K562 (cell line): ENCODE measurements at regions not wholly inside any gene's neighbourhood (a gene's known extent, or its start where the extent isn't known, plus 50 kb on each side); places are given as distances from the start of the nearest gene placed in this dataset.

ENCODE experiments used
- ATAC-seq: fragments of 200-7000 bp; cut with Tn5 transposase; 3 replicates; pipeline ENCODE4 v1.9.1; 2020; ENCODE audit warnings: moderate library complexity
- BruUV-seq: library from RNA; stranded (reverse); fragments of 400-500 nt; replicated peaks from 2 replicates; lab custom pipeline; 2021; lab: Mats Ljungman, UMichigan
- CTCF ChIA-PET: fragments of 300-600 bp; formaldehyde crosslinking; extraction: SDS; loops from one replicate; lab custom pipeline; 2021; ENCODE audit warnings: low intra/inter-chr PET ratio; lab: Yijun Ruan, JAX
- POLR2A ChIA-PET: fragments of 300-600, 350-650 bp; sonication (Branson Sonifier 250); formaldehyde crosslinking; extraction: SDS; loops from one replicate; lab custom pipeline; 2021; ENCODE audit warnings: antibody characterized with exemption, inconsistent platforms; lab: Yijun Ruan, JAX
- DNase-seq, 4 experiments: peaks; one replicate each; pipeline versions ENCODE4 v3.0.0 to v3.0.0-alpha.2; 2011 to 2018; ENCODE audit warnings: low spot score in 3 of 4, mixed read lengths in 3 of 4; ENCODE audit errors: extremely low read depth in 1 of 4
- FAIRE-seq: peaks from 2 replicates; lab custom pipeline; 2011; peaks lifted over from hg19 to GRCh38; lab: Jason Lieb, UNC
- H2AFZ ChIP-seq: 2 replicates; pipeline ENCODE4 v1.6.0; 2011; ENCODE audit warnings: low read depth, low read length, control low read depth, inconsistent platforms
- H3K27ac ChIP-seq: fragments of 200-600 bp; 3 replicates; pipeline ENCODE4 v1.8.0; 2011; ENCODE audit warnings: low read depth, mild to moderate bottlenecking, control low read depth, inconsistent platforms, low read length, moderate library complexity, mixed read lengths; ENCODE audit errors: extremely low read depth
- H3K27me3 ChIP-seq, 2 experiments: fragments of 300-600 bp in 1 of 2; 2 replicates in 1 of 2; 3 replicates in 1 of 2; pipeline versions ENCODE4 v1.6.0 to v1.8.0; 2011; ENCODE audit warnings: inconsistent platforms in 2 of 2, low read length in 2 of 2, mild to moderate bottlenecking in 1 of 2, mixed read lengths in 1 of 2, moderate library complexity in 1 of 2; ENCODE audit not compliant: control insufficient read depth in 2 of 2, insufficient read depth in 2 of 2
- H3K36me3 ChIP-seq: fragments of 300-600 bp; 3 replicates; pipeline ENCODE4 v1.8.0; 2011; ENCODE audit warnings: mild to moderate bottlenecking, low read length, inconsistent platforms; ENCODE audit not compliant: control insufficient read depth, insufficient read depth
- H3K4me1 ChIP-seq, 2 experiments: fragments of 200-600 bp in 1 of 2; replicated peaks in 1 of 2; 2 replicates in 1 of 2; 3 replicates in 1 of 2; pipeline versions ENCODE4 v1.5.1 to v1.8.0; 2011; ENCODE audit warnings: inconsistent platforms in 2 of 2, low read length in 2 of 2, mild to moderate bottlenecking in 1 of 2, mixed read lengths in 1 of 2, moderate library complexity in 1 of 2; ENCODE audit not compliant: control insufficient read depth in 2 of 2, insufficient read depth in 2 of 2
- H3K4me2 ChIP-seq: 2 replicates; pipeline ENCODE4 v1.6.1; 2011; ENCODE audit warnings: low read length, control low read depth, inconsistent platforms, mixed read lengths; ENCODE audit not compliant: insufficient read depth
- H3K4me3 ChIP-seq: fragments of 200-600 bp; sonication (generic), shearing (Covaris generic); 2 replicates; pipeline ENCODE4 v1.5.1; 2016; ENCODE audit warnings: control low read depth, inconsistent platforms
- H3K79me2 ChIP-seq: fragments of 200-600 bp; 3 replicates; pipeline ENCODE4 v1.8.0; 2011; ENCODE audit warnings: low read length, inconsistent platforms; ENCODE audit not compliant: control insufficient read depth, insufficient read depth
- H3K9ac ChIP-seq, 2 experiments: 2 replicates each; pipeline versions ENCODE4 v1.6.0 to v1.6.1; 2011; ENCODE audit warnings: low read depth in 2 of 2, low read length in 2 of 2, control low read depth in 1 of 2, inconsistent platforms in 1 of 2, mild to moderate bottlenecking in 1 of 2, mixed read lengths in 1 of 2; ENCODE audit not compliant: insufficient read depth in 1 of 2
- H3K9me1 ChIP-seq: one replicate; pipeline ENCODE4 v1.6.0; 2011; ENCODE audit warnings: inconsistent platforms, mild to moderate bottlenecking, low read length, moderate library complexity; ENCODE audit not compliant: control insufficient read depth, insufficient read depth
- H3K9me3 ChIP-seq: replicated peaks from 2 replicates; pipeline ENCODE4 v1.5.1; 2011; ENCODE audit warnings: low read depth, low read length, inconsistent platforms; ENCODE audit not compliant: control insufficient read depth, insufficient read depth
- H4K20me1 ChIP-seq: replicated peaks from 2 replicates; pipeline ENCODE4 v1.6.1; 2011; ENCODE audit warnings: low read length, inconsistent platforms, mixed read lengths; ENCODE audit not compliant: control insufficient read depth, insufficient read depth
- BACH1 ChIP-seq: fragments of 200-800 bp; sonication (Bioruptor generic); IDR thresholded peaks from 2 replicates; pipeline ENCODE4 v1.6.1; 2016; ENCODE audit warnings: missing genetic modification characterization, missing compliant biosample characterization
- GATA2 ChIP-seq: sonication (generic); formaldehyde crosslinking; IDR thresholded peaks from 2 replicates; pipeline ENCODE4 v1.4.0; 2020; ENCODE audit warnings: mild to moderate bottlenecking, missing genetic modification reagents
- HDAC8 ChIP-seq: fragments of 450-650 bp; IDR thresholded peaks from 2 replicates; pipeline ENCODE4 v1.6.1; 2016; ENCODE audit warnings: mild to moderate bottlenecking, missing genetic modification characterization, moderate library complexity, missing compliant biosample characterization
- IFI16 ChIP-seq: fragments of 250-450 bp; sonication (Bioruptor Pico); IDR thresholded peaks from 2 replicates; pipeline ENCODE4 v2.1.2; 2022; ENCODE audit warnings: mild to moderate bottlenecking, inconsistent platforms
- MYNN ChIP-seq, 2 experiments: sonication (generic); formaldehyde crosslinking in 1 of 2; IDR thresholded peaks; 2 replicates each; pipeline versions ENCODE4 v1.5.0 to v1.6.1; 2016 to 2020; ENCODE audit warnings: antibody characterized with exemption in 1 of 2, missing genetic modification reagents in 1 of 2
- PCBP2 ChIP-seq: fragments of 200-400 bp; formaldehyde crosslinking; IDR thresholded peaks from 2 replicates; pipeline ENCODE4 v1.6.1; 2018; ENCODE audit warnings: low read length, low read depth, mild to moderate bottlenecking, moderate library complexity; ENCODE audit not compliant: poor library complexity, severe bottlenecking
- PHTF2 ChIP-seq: fragments of 250-450 bp; sonication (Bioruptor Pico); IDR thresholded peaks from 2 replicates; pipeline ENCODE4 v1.5.0; 2021; ENCODE audit warnings: mild to moderate bottlenecking
- PRPF4 ChIP-seq: fragments of 200-400 bp; formaldehyde crosslinking; IDR thresholded peaks from one replicate; pipeline ENCODE4 v1.6.1; 2017; ENCODE audit warnings: low read length, low read depth, mild to moderate bottlenecking; ENCODE audit not compliant: insufficient read depth, poor library complexity, severe bottlenecking
- PTTG1 ChIP-seq: fragments of 450-650 bp; IDR thresholded peaks from 2 replicates; pipeline ENCODE4 v1.6.1; 2016; ENCODE audit warnings: low read depth, mild to moderate bottlenecking, missing genetic modification characterization, missing compliant biosample characterization
- SREBF1 ChIP-seq: fragments of 150-350 bp; IDR thresholded peaks from 2 replicates; pipeline ENCODE4 v1.6.1; 2014; ENCODE audit warnings: antibody characterized with exemption, low read depth, low read length, borderline replicate concordance
- TRIM24 ChIP-seq, 2 experiments: fragments of 450-650 bp; IDR thresholded peaks; 2 replicates each; pipeline ENCODE4 v1.6.1; 2016
- XRCC3 ChIP-seq: fragments of 450-650 bp; IDR thresholded peaks from 2 replicates; pipeline ENCODE4 v1.6.1; 2017; ENCODE audit warnings: mild to moderate bottlenecking, moderate library complexity
- ZKSCAN8 ChIP-seq: fragments of 200-800 bp; sonication (Bioruptor generic); IDR thresholded peaks from 2 replicates; pipeline ENCODE4 v1.6.1; 2016; ENCODE audit warnings: missing genetic modification characterization, missing compliant biosample characterization
- WGBS: fragments of 100-300 bp; shearing (Covaris generic); methylation state at CpG from one replicate; pipeline ENCODE4 v1.1.6; 2016; ENCODE audit warnings: low coverage, mixed read lengths; ENCODE audit not compliant: insufficient coverage; ENCODE audit errors: missing lambda C conversion rate; 5-methylcytosine and 5-hydroxymethylcytosine counted together
- in situ Hi-C: fragments of 300-500 bp; cut with MboI; formaldehyde crosslinking; loops from 4 replicates; pipeline ENCODE4 v1.15.0; 2018; ENCODE audit warnings: inconsistent platforms, mixed read lengths
- intact Hi-C: fragments of 100-400 bp; cut with micrococcal nuclease; formaldehyde crosslinking; loops from 2 replicates; pipeline ENCODE4 v1.14.2; 2022
- TF ChIP-seq, protein P1 (sequence below), 2 experiments: IDR thresholded peaks; 2 replicates each; pipeline ENCODE4 v1.6.1; 2012; ENCODE audit warnings: improper control_type of control experiment in 2 of 2, low read depth in 2 of 2, low read length in 2 of 2, borderline replicate concordance in 1 of 2

DNA sequence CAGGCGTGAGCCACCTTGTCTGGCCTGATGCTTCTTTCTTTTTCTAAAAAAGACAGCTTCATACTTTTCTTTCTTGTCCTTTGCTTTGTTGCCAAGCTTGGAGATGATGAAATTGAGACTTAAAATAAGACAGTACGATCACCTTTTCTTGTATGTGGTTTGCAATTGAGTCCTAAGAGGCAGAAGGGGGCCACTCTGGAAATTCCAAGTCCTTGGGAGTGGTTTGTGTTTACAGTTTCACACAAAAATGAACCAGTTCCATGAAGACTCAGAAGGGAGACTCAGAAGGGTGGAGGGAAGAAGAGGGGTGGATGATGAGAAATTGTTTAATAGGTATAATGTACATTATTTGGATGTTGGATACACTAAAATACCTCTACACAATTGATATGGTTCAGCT is 70.7 kb upstream of the TNS3 start (continued):
- TF ChIP-seq PRPF4: no peak
- no peak for TF ChIP-seq GATA2 (CRISPR knock-in tag)
- TF ChIP-seq MYNN (IDR thresholded peaks at IDR 0.05): no peak
- TF ChIP-seq MYNN (CRISPR knock-in tag; IDR thresholded peaks at IDR 0.05): no peak

DNA sequence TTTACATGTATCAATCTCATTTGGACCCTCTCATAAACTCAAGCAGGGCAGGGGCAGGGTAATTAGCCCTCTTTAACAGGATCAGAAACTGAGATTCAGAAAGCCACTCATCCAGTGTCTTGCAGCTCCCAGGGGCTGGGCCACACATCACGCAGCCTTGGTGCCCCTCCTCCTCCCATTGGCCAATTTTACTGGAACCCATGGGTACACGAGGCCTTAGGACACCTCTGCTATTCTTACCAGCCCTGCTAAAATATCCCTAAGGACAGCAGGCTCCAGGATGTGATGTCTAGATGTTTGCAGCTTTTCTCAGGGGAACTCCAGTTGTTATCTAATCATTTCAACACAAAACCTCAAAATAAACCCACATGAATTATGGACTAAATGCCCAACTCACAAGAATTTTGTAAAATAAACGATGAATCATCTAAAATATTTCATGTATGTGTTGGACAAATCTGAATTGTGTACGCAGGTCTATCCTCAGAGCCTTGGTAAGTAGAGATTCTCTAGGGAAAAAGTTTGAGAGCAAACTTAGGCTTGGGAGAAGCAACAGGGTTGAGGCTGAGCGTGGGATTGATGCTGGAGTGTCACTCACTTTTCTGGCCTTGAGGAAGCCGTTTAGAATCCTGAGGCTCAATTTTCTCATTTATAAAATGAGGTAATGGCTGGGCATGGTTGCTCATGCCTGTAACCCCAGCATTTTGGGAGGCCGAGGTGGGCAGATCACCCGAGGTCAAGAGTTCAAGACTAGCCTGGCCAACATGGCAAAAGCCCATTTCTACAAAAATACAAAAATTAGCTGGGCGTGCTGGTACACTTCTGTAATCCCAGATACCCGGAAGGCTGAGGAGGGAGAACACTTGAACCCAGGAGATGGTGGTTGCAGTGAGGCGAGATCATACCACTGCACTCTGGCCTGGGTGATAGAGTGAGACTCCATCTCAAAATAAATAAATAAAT is 69.7 kb upstream of the TNS3 start:
- Histone ChIP-seq H3K9me1 (no peaks in the 10 kb centered on the region), H3K9me3 (no peaks in the 10 kb centered on the region), H2AFZ (no peak overlapping the region), H3K4me3 (no peak overlapping the region), H3K27me3 (peaks cover 6 to 62% of the 10 kb centered on the region in 2 experiments; a peak in 3 of 5 replicates), H3K4me2 (no peak overlapping the region), H3K27ac (no peak overlapping the region), H3K9ac (no peak overlapping the region), H4K20me1 (0 out of 2 replicates have a peak, but pooled peaks cover 4% of the 10 kb centered on the region), H3K79me2 (no peaks in the 10 kb centered on the region), H3K36me3 (no peaks in the 10 kb centered on the region), H3K4me1 (no peaks in the 10 kb centered on the region)
- CTCF ChIA-PET: no interaction called here
- FAIRE-seq (no peak), DNase-seq (no peak), ATAC-seq (no peak)
- intact Hi-C loops: no loop called here
- 0% methylated on average over 11 of the region's 11 CpGs for WGBS
- in situ Hi-C loops: no loop called here
- BruUV-seq: no TSS peak
- POLR2A ChIA-PET: no interaction called here
- TF ChIP-seq TRIM24 (IDR thresholded peaks at IDR 0.05) (no peak), XRCC3 (no peak), SREBF1 (no peak), BACH1 (tag) (no peak), HDAC8 (tag) (no peak), ZKSCAN8 (CRISPR knock-in tag) (no peak), IFI16 (no peak), PCBP2 (no peak), PHTF2 (CRISPR knock-in tag) (no peak), PTTG1 (tag) (no peak)
- TF ChIP-seq, protein P1, sequence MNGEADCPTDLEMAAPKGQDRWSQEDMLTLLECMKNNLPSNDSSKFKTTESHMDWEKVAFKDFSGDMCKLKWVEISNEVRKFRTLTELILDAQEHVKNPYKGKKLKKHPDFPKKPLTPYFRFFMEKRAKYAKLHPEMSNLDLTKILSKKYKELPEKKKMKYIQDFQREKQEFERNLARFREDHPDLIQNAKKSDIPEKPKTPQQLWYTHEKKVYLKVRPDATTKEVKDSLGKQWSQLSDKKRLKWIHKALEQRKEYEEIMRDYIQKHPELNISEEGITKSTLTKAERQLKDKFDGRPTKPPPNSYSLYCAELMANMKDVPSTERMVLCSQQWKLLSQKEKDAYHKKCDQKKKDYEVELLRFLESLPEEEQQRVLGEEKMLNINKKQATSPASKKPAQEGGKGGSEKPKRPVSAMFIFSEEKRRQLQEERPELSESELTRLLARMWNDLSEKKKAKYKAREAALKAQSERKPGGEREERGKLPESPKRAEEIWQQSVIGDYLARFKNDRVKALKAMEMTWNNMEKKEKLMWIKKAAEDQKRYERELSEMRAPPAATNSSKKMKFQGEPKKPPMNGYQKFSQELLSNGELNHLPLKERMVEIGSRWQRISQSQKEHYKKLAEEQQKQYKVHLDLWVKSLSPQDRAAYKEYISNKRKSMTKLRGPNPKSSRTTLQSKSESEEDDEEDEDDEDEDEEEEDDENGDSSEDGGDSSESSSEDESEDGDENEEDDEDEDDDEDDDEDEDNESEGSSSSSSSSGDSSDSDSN (IDR thresholded peaks at IDR 0.05; ENCODE audit: borderline replicate concordance in 1 of 2, low read depth in 2 of 2, low read length in 2 of 2): no peak
